Smooth muscle cell (in vitro differentiated cells): ENCODE measurements at regions not wholly inside any gene's neighbourhood (a gene's known extent, or its start where the extent isn't known, plus 50 kb on each side); places are given as distances from the start of the nearest gene placed in this dataset.

Experiments used
- DNase-seq: peaks from one replicate; lab custom pipeline; 2025; ENCODE audit not compliant: unreplicated experiment; lab: John Stamatoyannopoulos, UW
- H2AFZ ChIP-seq: fragments of 200-600 bp; sonication (generic); 2 replicates; pipeline ENCODE4 v1.6.0; 2016; ENCODE audit warnings: antibody characterized with exemption, low read depth, mild to moderate bottlenecking
- H3F3A ChIP-seq: fragments of 200-600 bp; sonication (generic); 2 replicates; pipeline ENCODE4 v1.6.0; 2017; ENCODE audit warnings: antibody characterized with exemption, low read depth
- H3K27ac ChIP-seq: fragments of 200-600 bp; sonication (generic); 2 replicates; pipeline ENCODE4 v1.5.1; 2016; ENCODE audit warnings: low read depth, mild to moderate bottlenecking
- H3K27me3 ChIP-seq: fragments of 200-600 bp; sonication (generic); 2 replicates; pipeline ENCODE4 v1.6.1; 2016; ENCODE audit warnings: low read depth, mild to moderate bottlenecking
- H3K36me3 ChIP-seq: fragments of 200-600 bp; sonication (generic); 2 replicates; pipeline ENCODE4 v1.5.1; 2016; ENCODE audit warnings: low read depth
- H3K4me1 ChIP-seq: fragments of 200-600 bp; sonication (generic); 2 replicates; pipeline ENCODE4 v1.5.1; 2016; ENCODE audit warnings: low read depth
- H3K4me2 ChIP-seq: fragments of 200-600 bp; sonication (generic); 2 replicates; pipeline ENCODE4 v1.6.0; 2016; ENCODE audit warnings: mild to moderate bottlenecking
- H3K4me3 ChIP-seq: fragments of 200-600 bp; sonication (generic); 2 replicates; pipeline ENCODE4 v1.5.1; 2016; ENCODE audit warnings: mild to moderate bottlenecking
- H3K79me2 ChIP-seq: fragments of 200-600 bp; sonication (generic); 2 replicates; pipeline ENCODE4 v1.6.0; 2016; ENCODE audit warnings: low read depth, mild to moderate bottlenecking
- H3K9ac ChIP-seq: fragments of 200-600 bp; sonication (generic); 2 replicates; pipeline ENCODE4 v1.6.0; 2016; ENCODE audit warnings: low read depth
- H3K9me3 ChIP-seq: fragments of 200-600 bp; sonication (generic); replicated peaks from 2 replicates; pipeline ENCODE4 v1.5.1; 2016; ENCODE audit warnings: low read depth
- H4K20me1 ChIP-seq: fragments of 200-600 bp; sonication (generic); 2 replicates; pipeline ENCODE4 v1.6.0; 2016; ENCODE audit warnings: low read depth
- CTCF ChIP-seq: fragments of 200-600 bp; sonication (generic); IDR thresholded peaks from 2 replicates; pipeline ENCODE4 v1.5.1; 2017; ENCODE audit warnings: borderline replicate concordance, mild to moderate bottlenecking, antibody characterized with exemption; ENCODE audit not compliant: insufficient read depth, poor library complexity, severe bottlenecking
- WGBS: methylation state at CpG from one replicate; pipeline ENCODE4 v1.1.7; 2016; ENCODE audit warnings: low lambda C conversion rate; 5-methylcytosine and 5-hydroxymethylcytosine counted together

DNA sequence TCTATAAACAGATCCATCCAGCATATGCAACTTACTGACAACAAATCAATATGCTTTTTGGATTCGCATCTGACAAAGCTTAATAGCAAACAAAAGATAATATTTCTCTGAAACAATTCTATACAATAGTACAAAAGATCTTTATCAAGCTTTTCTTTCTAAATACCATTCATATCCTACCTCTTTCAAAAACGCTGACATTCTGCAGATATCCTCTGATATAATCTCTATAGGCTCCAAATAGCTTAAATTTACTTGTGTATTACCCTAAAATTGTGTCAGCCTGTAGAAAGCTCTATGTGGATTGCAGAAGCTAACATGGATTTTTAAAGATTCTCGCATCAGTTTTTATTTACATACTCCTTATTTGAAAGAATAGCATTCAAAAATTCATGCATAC lies 260.6 kb downstream of the GASK1B start:
- no peak for TF ChIP-seq CTCF
- Histone ChIP-seq H3K4me3 (no peak overlapping the region), H3K79me2 (no peaks in the 10 kb centered on the region), H3K36me3 (no peaks in the 10 kb centered on the region), H2AFZ (no peak overlapping the region), H4K20me1 (no peaks in the 10 kb centered on the region), H3K9ac (no peak overlapping the region), H3K27ac (no peak overlapping the region), H3K4me2 (no peak overlapping the region), H3F3A (no peaks in the 10 kb centered on the region), H3K9me3 (no peaks in the 10 kb centered on the region), H3K27me3 (no peaks in the 10 kb centered on the region), H3K4me1 (no peaks in the 10 kb centered on the region)
- WGBS = 87% methylated on average over 3 of the region's 3 CpGs
- no peak for DNase-seq

DNA sequence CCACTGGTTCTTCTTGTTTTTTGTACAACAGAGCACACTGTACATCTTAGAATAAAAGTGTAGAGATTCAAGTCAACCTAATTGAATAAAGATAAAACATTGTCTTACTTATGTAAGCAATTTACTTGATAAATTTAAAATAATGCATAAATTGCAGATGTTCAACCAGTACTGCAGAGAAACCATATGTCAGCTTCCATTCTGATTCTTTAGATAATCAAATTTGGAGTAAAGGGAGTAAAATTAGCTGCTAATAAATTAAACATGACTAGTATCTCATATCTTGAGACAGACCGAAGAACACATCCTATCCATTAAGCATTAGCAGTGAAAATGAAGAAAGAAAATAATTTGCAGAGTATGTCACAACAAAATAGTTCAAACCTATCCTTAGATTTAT lies 261.2 kb downstream of the GASK1B start:
- 95% methylated on average over 1 of the region's 1 CpG for WGBS
- H3K4me2 ChIP-seq = no peak overlapping the region
- no peaks in the 10 kb centered on the region for H3K9me3 ChIP-seq
- H3K79me2 ChIP-seq = no peaks in the 10 kb centered on the region
- TF ChIP-seq CTCF = no peak
- no peak overlapping the region for H3K27ac ChIP-seq
- no peak overlapping the region for H2AFZ ChIP-seq
- H3F3A ChIP-seq = no peaks in the 10 kb centered on the region
- H3K4me1 ChIP-seq = no peaks in the 10 kb centered on the region
- no peaks in the 10 kb centered on the region for H3K27me3 ChIP-seq
- no peak overlapping the region for H3K4me3 ChIP-seq
- DNase-seq = no peak
- no peaks in the 10 kb centered on the region for H3K36me3 ChIP-seq
- H3K9ac ChIP-seq = no peak overlapping the region
- H4K20me1 ChIP-seq = no peaks in the 10 kb centered on the region

DNA sequence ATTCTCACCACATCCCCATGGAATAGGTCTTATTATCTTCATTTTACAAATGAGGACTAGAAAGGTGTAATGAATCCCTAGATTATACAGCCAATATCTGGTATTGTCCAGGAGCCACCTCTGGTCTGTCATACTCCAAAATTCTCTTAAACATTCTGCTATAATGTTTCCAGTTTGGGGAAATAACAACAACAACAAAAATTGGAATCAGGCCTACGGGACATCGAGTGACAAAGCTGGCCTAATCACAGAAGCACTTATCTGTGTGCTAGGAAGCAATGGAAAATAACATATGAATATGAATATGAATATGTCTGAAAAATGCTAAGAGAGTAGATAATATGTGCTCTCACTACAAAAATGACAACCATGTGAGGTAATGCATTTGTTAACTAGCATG lies 264.1 kb downstream of the GASK1B start:
- no peaks in the 10 kb centered on the region for H3F3A ChIP-seq
- no peak overlapping the region for H3K4me3 ChIP-seq
- TF ChIP-seq CTCF = no peak
- H3K79me2 ChIP-seq = no peaks in the 10 kb centered on the region
- 92% methylated on average over 2 of the region's 2 CpGs for WGBS
- no peaks in the 10 kb centered on the region for H3K27me3 ChIP-seq
- H4K20me1 ChIP-seq = no peaks in the 10 kb centered on the region
- H3K9me3 ChIP-seq = no peaks in the 10 kb centered on the region
- H2AFZ ChIP-seq = no peak overlapping the region
- DNase-seq = no peak
- no peak overlapping the region for H3K4me2 ChIP-seq
- no peaks in the 10 kb centered on the region for H3K4me1 ChIP-seq
- no peaks in the 10 kb centered on the region for H3K36me3 ChIP-seq
- H3K9ac ChIP-seq = no peak overlapping the region
- H3K27ac ChIP-seq = no peak overlapping the region

DNA sequence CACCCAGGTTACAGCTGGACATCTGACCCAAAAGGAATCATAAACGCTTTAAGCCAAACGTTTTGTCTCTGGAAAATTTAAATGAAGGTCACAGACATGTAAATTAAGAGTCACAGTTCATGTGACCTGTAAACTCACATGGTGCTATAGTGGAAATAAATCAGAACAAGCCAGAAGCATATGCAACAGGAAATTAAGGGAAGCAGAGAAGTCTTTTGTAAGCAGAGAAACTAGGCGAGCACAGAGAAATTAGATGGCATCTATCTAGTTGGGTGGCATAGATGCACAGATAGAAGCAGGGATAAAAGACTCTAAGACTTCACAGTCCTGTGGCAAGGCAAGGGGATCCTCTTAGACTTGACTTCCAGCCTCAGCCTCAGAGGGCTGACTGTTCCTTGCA lies 264.8 kb downstream of the GASK1B start:
- Histone ChIP-seq H3K79me2 (no peaks in the 10 kb centered on the region), H3K27me3 (no peaks in the 10 kb centered on the region), H3K27ac (no peak overlapping the region), H3K36me3 (no peaks in the 10 kb centered on the region), H4K20me1 (no peaks in the 10 kb centered on the region), H3F3A (no peaks in the 10 kb centered on the region), H3K9ac (no peak overlapping the region), H3K4me3 (no peak overlapping the region), H3K4me1 (no peaks in the 10 kb centered on the region), H3K4me2 (no peak overlapping the region), H2AFZ (no peak overlapping the region), H3K9me3 (no peaks in the 10 kb centered on the region)
- DNase-seq = no peak
- 72% methylated on average over 3 of the region's 3 CpGs for WGBS
- no peak for TF ChIP-seq CTCF
